ENCODE measurements at regions not wholly inside any gene's neighbourhood (a gene's known extent, or its start where the extent isn't known, plus 50 kb on each side); places are given as distances from the start of the nearest gene placed in this dataset.

GRCh38 chr7:53988376-53988775 lies 553.8 kb upstream of the VSTM2A start:
- TF ChIP-seq TAF1 (IDR thresholded peaks at IDR 0.05; ENCODE audit: borderline replicate concordance, insufficient read depth, low read length) (no peak), REST (IDR thresholded peaks at IDR 0.05; ENCODE audit: insufficient read depth in 1 of 2, low read depth in 2 of 2, low read length in 2 of 2) (no peak), SIN3A (IDR thresholded peaks at IDR 0.05; ENCODE audit: borderline replicate concordance, insufficient read depth, low read length) (no peak), FOXP2 (optimal IDR thresholded peaks at IDR 0.05; ENCODE audit: borderline replicate concordance, extremely low read depth, extremely low read length, insufficient read depth) (no peak), POLR2AphosphoS5 (IDR thresholded peaks at IDR 0.05; ENCODE audit: low read depth, low read length) (no peak)

- TF ChIP-seq SIN3A (IDR thresholded peaks at IDR 0.05; ENCODE audit: borderline replicate concordance, insufficient read depth, low read length) (no peak), TAF1 (IDR thresholded peaks at IDR 0.05; ENCODE audit: borderline replicate concordance, insufficient read depth, low read length) (no peak), REST (IDR thresholded peaks at IDR 0.05; ENCODE audit: insufficient read depth in 1 of 2, low read depth in 2 of 2, low read length in 2 of 2) (no peak), POLR2AphosphoS5 (IDR thresholded peaks at IDR 0.05; ENCODE audit: low read depth, low read length) (no peak), FOXP2 (optimal IDR thresholded peaks at IDR 0.05; ENCODE audit: borderline replicate concordance, extremely low read depth, extremely low read length, insufficient read depth) (no peak)
These were observed 549.0 kb upstream of the VSTM2A start for GRCh38 chr7:53993224-53993623.

- TF ChIP-seq REST (IDR thresholded peaks at IDR 0.05; ENCODE audit: insufficient read depth in 1 of 2, low read depth in 2 of 2, low read length in 2 of 2) = no peak
These were observed 545.3 kb upstream of the VSTM2A start for GRCh38 chr7:53996876-53997275.

GRCh38 chr7:54014765-54015164 lies 527.4 kb upstream of the VSTM2A start:
- TF ChIP-seq REST (IDR thresholded peaks at IDR 0.05; ENCODE audit: insufficient read depth in 1 of 2, low read depth in 2 of 2, low read length in 2 of 2) (no peak), SIN3A (IDR thresholded peaks at IDR 0.05; ENCODE audit: borderline replicate concordance, insufficient read depth, low read length) (no peak), TAF1 (IDR thresholded peaks at IDR 0.05; ENCODE audit: borderline replicate concordance, insufficient read depth, low read length) (no peak), FOXP2 (optimal IDR thresholded peaks at IDR 0.05; ENCODE audit: borderline replicate concordance, extremely low read depth, extremely low read length, insufficient read depth) (no peak), POLR2AphosphoS5 (IDR thresholded peaks at IDR 0.05; ENCODE audit: low read depth, low read length) (no peak)

GRCh38 chr7:54015251-54015650 lies 526.9 kb upstream of the VSTM2A start:
- TF ChIP-seq POLR2AphosphoS5 (IDR thresholded peaks at IDR 0.05; ENCODE audit: low read depth, low read length) (no peak), REST (IDR thresholded peaks at IDR 0.05; ENCODE audit: insufficient read depth in 1 of 2, low read depth in 2 of 2, low read length in 2 of 2) (no peak), FOXP2 (optimal IDR thresholded peaks at IDR 0.05; ENCODE audit: borderline replicate concordance, extremely low read depth, extremely low read length, insufficient read depth) (no peak), SIN3A (IDR thresholded peaks at IDR 0.05; ENCODE audit: borderline replicate concordance, insufficient read depth, low read length) (no peak), TAF1 (IDR thresholded peaks at IDR 0.05; ENCODE audit: borderline replicate concordance, insufficient read depth, low read length) (no peak)

Data from PFSK-1 (cell line).